Neural progenitor cell (in vitro differentiated cells): ENCODE measurements at regions not wholly inside any gene's neighbourhood (a gene's known extent, or its start where the extent isn't known, plus 50 kb on each side); places are given as distances from the start of the nearest gene placed in this dataset.

Source experiments
- CTCF ChIP-seq: fragments of 200-600 bp; sonication (generic); IDR thresholded peaks from 2 replicates; pipeline ENCODE4 v1.5.1; 2017; ENCODE audit warnings: antibody characterized with exemption, mild to moderate bottlenecking
- EZH2phosphoT487 ChIP-seq: fragments of 200-600 bp; sonication (generic); IDR thresholded peaks from 2 replicates; pipeline ENCODE4 v1.6.1; 2017; ENCODE audit warnings: antibody characterized with exemption

- TF ChIP-seq CTCF (no peak), EZH2phosphoT487 (no peak)
These were observed 83.5 kb downstream of the TBX22 start for GRCh38 chrX:80098038-80098437.
